Gastroesophageal sphincter (tissue), 3 donors: ENCODE measurements at regions not wholly inside any gene's neighbourhood (a gene's known extent, or its start where the extent isn't known, plus 50 kb on each side); places are given as distances from the start of the nearest gene placed in this dataset.

Source experiments
- EP300 ChIP-seq: sonication (generic); formaldehyde crosslinking; IDR thresholded peaks from one replicate; pipeline ENCODE4 v1.6.1; 2017; ENCODE audit warnings: antibody characterized with exemption, mild to moderate bottlenecking
- POLR2A ChIP-seq, 2 donors: fragments of 450-650 bp; IDR thresholded peaks; one replicate each; pipeline ENCODE4 v1.6.1; 2017; ENCODE audit warnings: antibody characterized with exemption in 2 of 2, mild to moderate bottlenecking in 2 of 2, moderate library complexity in 1 of 2
- POLR2AphosphoS5 ChIP-seq: sonication (generic); formaldehyde crosslinking; IDR thresholded peaks from one replicate; pipeline ENCODE4 v1.6.1; 2017; ENCODE audit warnings: antibody characterized with exemption
- TF ChIP-seq, protein P1 (sequence below), 4 experiments: fragments of 200-600 bp in 2 of 4; fragments of 450-650 bp in 2 of 4; sonication (generic) in 1 of 4; IDR thresholded peaks; one replicate each; pipeline ENCODE4 v1.5.1; 2017 to 2019; ENCODE audit warnings: antibody characterized with exemption in 4 of 4, mild to moderate bottlenecking in 2 of 4, moderate library complexity in 2 of 4

DNA sequence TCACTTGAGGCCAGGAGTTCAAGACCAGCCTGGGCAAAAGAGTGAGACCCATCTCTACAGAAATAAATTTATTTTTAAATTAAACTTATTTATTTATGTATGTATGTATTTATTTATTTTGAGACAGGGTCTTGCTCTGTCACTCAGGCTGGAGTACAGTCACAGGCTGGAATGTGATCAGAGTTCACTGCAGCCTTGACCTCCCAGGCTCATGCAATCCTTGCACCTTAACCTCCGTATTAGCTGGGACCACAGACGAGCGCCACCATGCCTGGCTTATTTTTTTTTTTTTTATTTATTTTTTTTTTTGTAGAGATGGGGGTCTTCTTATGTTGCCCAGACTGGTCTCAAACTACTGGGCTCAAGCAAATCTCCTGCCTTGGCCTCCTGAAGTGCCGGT lies 135.2 kb upstream of the HES1 start:
- TF ChIP-seq POLR2A (IDR thresholded peaks at IDR 0.05) (no peak), POLR2AphosphoS5 (no peak), EP300 (no peak)
- TF ChIP-seq, protein P1, sequence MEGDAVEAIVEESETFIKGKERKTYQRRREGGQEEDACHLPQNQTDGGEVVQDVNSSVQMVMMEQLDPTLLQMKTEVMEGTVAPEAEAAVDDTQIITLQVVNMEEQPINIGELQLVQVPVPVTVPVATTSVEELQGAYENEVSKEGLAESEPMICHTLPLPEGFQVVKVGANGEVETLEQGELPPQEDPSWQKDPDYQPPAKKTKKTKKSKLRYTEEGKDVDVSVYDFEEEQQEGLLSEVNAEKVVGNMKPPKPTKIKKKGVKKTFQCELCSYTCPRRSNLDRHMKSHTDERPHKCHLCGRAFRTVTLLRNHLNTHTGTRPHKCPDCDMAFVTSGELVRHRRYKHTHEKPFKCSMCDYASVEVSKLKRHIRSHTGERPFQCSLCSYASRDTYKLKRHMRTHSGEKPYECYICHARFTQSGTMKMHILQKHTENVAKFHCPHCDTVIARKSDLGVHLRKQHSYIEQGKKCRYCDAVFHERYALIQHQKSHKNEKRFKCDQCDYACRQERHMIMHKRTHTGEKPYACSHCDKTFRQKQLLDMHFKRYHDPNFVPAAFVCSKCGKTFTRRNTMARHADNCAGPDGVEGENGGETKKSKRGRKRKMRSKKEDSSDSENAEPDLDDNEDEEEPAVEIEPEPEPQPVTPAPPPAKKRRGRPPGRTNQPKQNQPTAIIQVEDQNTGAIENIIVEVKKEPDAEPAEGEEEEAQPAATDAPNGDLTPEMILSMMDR (IDR thresholded peaks at IDR 0.05), result no peak
